T-helper 2 cell (primary cell): ENCODE measurements at regions not wholly inside any gene's neighbourhood (a gene's known extent, or its start where the extent isn't known, plus 50 kb on each side); places are given as distances from the start of the nearest gene placed in this dataset.
A peak's percentile ranks its signal among the peaks of the same experiment; 100 is the strongest.

Source experiments
- DNase-seq, 5 experiments: peaks; one replicate each; pipeline versions ENCODE4 v3.0.0 to v3.0.0-alpha.2; 2012 to 2022

DNA sequence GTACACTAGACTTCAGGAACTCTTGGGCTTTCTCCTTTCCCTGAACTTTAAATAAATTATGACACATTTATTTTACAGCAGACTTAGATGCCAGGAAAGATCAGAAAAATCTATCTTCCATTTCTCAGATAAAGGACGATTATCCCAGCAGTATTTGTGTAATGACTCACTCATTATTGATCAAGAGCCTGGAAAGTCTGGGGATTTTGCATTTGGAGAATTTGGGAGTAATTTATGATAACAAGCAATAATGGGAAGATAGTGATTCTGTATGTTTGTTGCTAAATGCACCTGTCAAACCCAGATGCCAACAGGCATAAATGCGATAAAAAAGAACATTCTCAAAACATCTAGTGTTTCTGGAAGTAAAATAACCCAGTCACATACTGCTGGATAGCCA lies 480.2 kb upstream of the ATP2B1 start:
- DNase-seq, result no peak

GRCh38 chr12:90183201-90183600 lies 474.6 kb upstream of the ATP2B1 start:
- DNase-seq, result no peak

DNA sequence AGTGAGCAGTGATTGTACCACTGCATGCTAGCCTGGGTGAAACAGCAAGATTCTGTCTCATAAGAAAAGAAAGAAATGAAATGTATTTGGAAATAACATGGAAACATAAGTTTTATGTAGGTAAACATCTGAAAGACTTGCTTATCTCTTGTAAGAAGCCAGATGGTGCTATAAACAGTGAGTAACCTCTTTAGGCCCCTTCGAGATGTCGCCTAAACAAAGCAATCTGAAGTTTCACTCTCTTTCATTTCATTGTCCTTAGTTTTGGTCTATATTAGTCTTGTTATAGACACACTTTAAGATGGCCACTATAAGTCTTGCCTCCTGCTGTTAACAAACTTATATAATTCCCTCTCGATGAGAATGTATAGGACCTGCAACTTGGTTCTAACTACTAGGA lies 472.6 kb upstream of the ATP2B1 start:
- no peak for DNase-seq

GRCh38 chr12:90174956-90175355 lies 466.3 kb upstream of the ATP2B1 start:
- DNase-seq, result no peak

GRCh38 chr12:90174198-90174510 lies 465.5 kb upstream of the ATP2B1 start:
- peak in 1 of 5 experiments; percentile 57 for DNase-seq

DNA sequence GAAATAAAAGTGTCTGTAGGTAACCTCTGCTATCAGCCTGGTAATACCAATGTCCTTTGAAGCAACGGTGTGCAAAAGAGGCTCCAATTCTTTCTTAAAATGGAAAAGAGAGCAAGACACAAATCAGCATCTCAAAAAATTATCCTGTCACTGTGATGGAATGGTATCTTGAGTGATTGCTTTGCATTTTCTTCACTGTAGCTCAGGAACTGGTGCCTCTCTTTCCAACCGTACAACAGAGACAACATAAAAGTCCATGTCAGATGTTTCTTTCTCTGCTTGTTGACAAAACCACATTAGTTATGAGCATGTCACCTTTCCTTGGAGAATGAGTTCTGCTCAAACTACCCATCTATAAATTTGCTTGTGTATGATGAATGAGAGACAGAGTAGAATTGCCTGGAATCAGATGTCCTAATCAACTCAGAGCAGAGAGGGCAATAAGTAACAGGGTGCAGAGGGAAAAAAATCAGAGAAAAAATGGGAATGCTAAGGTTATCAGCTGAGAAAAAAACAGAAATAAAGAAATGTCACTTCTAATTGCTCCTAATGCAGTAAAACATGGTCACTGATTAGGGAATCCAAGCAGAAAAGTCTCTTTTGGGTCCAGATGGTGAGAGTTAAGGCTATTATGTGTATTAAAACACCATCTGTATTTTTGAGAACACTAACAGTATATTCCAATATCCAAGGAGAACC lies 465.0 kb upstream of the ATP2B1 start:
- no peak for DNase-seq

DNA sequence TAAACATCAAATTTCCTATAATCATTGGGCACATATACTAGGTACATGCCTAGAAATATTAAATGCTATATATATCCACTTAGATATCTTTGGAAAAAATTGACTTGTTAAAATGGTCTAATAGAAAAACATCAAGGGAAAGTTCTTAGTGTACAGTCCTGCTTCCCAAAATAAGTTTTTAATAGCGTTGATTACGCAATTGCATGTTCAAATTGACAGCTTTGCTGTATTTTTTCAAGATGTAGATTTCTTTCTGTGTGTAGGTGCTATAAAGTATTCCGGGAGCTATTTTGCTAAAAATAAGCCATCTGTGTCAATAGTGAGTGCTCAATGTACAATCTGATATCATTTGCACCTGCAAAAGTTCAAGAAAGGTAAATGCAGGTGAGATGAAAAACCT lies 463.9 kb upstream of the ATP2B1 start:
- DNase-seq, result no peak

DNA sequence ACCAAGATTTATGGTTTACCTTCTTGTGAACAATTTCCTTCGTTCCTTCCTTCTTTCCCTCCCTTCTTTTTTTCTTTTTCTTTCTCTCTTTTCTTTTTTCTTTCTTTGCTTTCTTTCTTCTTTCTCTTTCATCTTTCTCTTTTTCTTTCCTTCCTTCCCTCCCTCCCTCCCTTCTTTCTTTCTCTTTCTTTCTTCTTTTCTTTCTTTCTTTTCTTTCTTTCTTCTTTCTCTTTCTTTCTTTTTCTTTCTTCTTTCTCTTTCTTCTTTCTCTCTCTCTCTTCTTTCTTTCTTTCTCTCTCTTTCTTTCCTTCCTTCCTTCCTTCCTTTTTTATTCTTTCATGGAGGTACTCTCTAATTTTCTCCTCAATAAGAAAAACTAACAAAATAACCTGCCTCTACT lies 462.1 kb upstream of the ATP2B1 start:
- no peak for DNase-seq

DNA sequence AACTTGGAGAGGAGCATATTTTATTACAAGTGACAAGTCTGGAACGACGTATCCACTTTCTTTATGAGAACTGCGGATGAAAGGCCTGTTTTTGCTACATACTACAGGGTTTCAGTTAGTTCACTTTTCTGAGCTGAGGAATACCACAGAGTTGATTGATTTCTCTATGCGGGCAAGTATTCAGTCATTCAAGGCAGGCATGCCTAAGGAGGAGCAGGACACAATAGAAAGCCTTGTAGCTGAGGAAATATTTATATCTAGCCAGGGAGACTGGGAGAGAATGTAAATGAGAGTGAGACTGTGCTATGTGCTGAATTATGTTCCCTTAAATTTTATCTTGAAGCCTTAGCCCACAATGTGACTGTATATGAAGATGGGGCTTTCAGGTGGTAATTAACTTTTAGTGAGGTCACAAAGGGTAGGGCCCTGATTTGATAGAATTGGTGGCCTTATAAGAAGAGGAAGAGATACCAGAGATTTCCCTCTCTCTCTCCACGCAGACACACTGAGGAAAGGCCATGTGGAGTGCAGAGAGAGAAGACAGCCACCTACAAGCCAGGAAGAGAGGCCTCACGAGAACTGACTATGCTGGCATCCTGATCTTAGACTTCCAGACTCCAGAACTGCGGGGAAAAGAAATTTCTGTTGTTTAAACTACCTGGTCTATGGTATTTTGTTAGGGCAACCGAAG lies 459.0 kb upstream of the ATP2B1 start:
- no peak for DNase-seq

DNA sequence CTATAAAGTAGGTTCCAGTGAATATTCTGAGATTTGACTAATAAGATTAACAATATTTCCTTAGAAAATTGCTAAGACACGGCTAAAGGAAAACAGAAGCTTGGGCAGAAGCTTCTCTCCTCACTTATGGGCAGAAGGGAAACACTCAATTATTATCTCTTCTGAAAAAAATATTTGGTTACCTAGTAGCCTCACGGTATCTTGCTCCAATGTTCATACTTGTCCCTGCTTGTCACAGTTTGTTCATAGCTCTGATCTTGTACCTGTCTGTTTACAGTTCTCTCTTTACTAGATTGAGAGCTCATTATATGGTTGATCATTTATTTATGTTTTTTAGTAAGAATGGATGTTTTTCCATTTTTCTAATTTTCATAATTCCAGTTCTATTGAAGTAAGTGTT lies 458.0 kb upstream of the ATP2B1 start:
- no peak for DNase-seq

- no peak for DNase-seq
These were observed 457.4 kb upstream of the ATP2B1 start for GRCh38 chr12:90166012-90166411.

- DNase-seq, result peak in 1 of 5 experiments; percentile 14
These were observed 455.3 kb upstream of the ATP2B1 start for GRCh38 chr12:90163975-90164374.

GRCh38 chr12:90153827-90154226 lies 445.2 kb upstream of the ATP2B1 start:
- DNase-seq, result no peak

GRCh38 chr12:90152897-90153624 lies 444.4 kb upstream of the ATP2B1 start:
- DNase-seq, result peak in 1 of 5 experiments; percentile 2

DNA sequence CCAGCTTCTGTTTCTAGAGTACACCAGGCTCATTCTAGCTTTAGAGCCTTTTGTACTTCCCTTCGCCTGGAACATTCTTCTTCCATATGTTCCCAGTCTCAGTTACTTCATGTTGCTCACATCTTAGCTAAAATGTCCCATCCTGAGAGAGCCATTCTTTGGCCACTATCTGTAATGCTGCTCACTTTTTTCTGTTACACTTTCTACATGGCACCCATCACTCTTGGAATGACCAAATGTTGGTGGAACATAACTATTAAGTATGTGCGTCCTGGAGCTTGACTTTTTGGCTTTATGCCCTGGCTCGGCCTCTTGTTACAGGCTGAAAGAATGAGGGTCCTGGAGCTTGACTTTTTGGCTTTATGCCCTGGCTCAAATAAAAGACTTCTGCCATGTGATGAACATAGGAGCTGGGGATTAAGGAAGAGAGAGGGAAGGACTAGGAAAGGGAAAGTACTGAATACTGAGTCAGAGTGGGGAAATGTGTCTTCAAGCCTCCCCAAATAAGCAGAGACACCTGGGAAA lies 442.9 kb upstream of the ATP2B1 start:
- DNase-seq, result no peak

- DNase-seq, result no peak
These were observed 440.8 kb upstream of the ATP2B1 start for GRCh38 chr12:90149453-90149852.

- DNase-seq, result no peak
These were observed 420.9 kb upstream of the ATP2B1 start for GRCh38 chr12:90129366-90130030.

DNA sequence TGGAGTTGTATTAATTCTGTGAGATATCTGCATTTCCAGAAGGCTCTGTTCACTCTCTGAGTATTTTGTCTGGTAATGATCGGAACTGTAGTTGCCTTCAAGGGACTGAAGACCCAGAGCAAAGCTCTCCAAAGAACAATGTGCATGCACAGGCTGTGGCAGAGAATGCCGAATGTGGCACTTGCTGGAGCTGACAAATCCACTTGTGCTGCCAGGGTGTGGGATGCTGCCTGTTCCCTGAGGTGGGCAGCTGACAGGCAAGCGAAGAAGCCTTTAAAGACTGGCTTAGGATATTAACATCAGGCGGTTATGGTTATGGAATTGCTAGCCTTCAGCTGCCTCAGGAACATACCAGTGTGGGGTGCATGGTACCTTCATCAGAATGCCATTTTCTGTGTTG lies 419.9 kb upstream of the ATP2B1 start:
- no peak for DNase-seq

GRCh38 chr12:90126125-90126524 lies 417.5 kb upstream of the ATP2B1 start:
- no peak for DNase-seq

- no peak for DNase-seq
These were observed 416.3 kb upstream of the ATP2B1 start for GRCh38 chr12:90124914-90125313.

GRCh38 chr12:90124289-90124688 lies 415.7 kb upstream of the ATP2B1 start:
- no peak for DNase-seq

- DNase-seq, result no peak
These were observed 414.0 kb upstream of the ATP2B1 start for GRCh38 chr12:90122681-90123080.

- DNase-seq, result no peak
These were observed 412.0 kb upstream of the ATP2B1 start for GRCh38 chr12:90120627-90121026.
